RWPE2 (cell line): ENCODE measurements at regions not wholly inside any gene's neighbourhood (a gene's known extent, or its start where the extent isn't known, plus 50 kb on each side); places are given as distances from the start of the nearest gene placed in this dataset.

Experiments used
- ATAC-seq: fragments of 200-7000 bp; cut with Tn5 transposase; 3 replicates; pipeline ENCODE4 v1.9.1; 2021; ENCODE audit warnings: low read depth
- DNase-seq: peaks from one replicate; pipeline ENCODE4 v3.0.0-alpha.2; 2020; ENCODE audit warnings: low spot score
- H3K27ac ChIP-seq: fragments of 450-650 bp; 2 replicates; pipeline ENCODE4 v1.5.1; 2017; ENCODE audit warnings: mild to moderate bottlenecking; ENCODE audit not compliant: poor library complexity, severe bottlenecking
- H3K27me3 ChIP-seq: fragments of 250-450 bp; sonication (Bioruptor Pico); 2 replicates; pipeline ENCODE4 v1.5.1; 2021; ENCODE audit warnings: mild to moderate bottlenecking, moderate library complexity; ENCODE audit not compliant: insufficient read depth, poor library complexity, severe bottlenecking
- H3K36me3 ChIP-seq: fragments of 250-450 bp; sonication (Bioruptor Pico); 2 replicates; pipeline ENCODE4 v1.5.1; 2020; ENCODE audit warnings: low read depth, mild to moderate bottlenecking, moderate library complexity
- H3K4me1 ChIP-seq: fragments of 250-450 bp; sonication (Bioruptor Pico); 2 replicates; pipeline ENCODE4 v1.5.1; 2021; ENCODE audit warnings: mild to moderate bottlenecking, moderate library complexity; ENCODE audit not compliant: insufficient read depth, poor library complexity, severe bottlenecking
- H3K4me3 ChIP-seq: fragments of 250-450 bp; sonication (Bioruptor Pico); 2 replicates; pipeline ENCODE4 v1.5.1; 2021; ENCODE audit warnings: mild to moderate bottlenecking, moderate library complexity; ENCODE audit not compliant: severe bottlenecking
- H3K9me3 ChIP-seq: fragments of 250-450 bp; sonication (Bioruptor Pico); 2 replicates; pipeline ENCODE4 v1.5.1; 2021; ENCODE audit warnings: mild to moderate bottlenecking, moderate library complexity; ENCODE audit not compliant: severe bottlenecking
- CTCF ChIP-seq: fragments of 450-650 bp; IDR thresholded peaks from one replicate; pipeline ENCODE4 v1.5.1; 2017; ENCODE audit warnings: mild to moderate bottlenecking, moderate library complexity; ENCODE audit not compliant: poor library complexity, severe bottlenecking

- Histone ChIP-seq H3K4me3 (no peak overlapping the region), H3K9me3 (no peaks in the 10 kb centered on the region), H3K4me1 (no peaks in the 10 kb centered on the region), H3K27ac (no peak overlapping the region), H3K27me3 (no peaks in the 10 kb centered on the region), H3K36me3 (no peaks in the 10 kb centered on the region)
- TF ChIP-seq CTCF = no peak
- ATAC-seq (no peak), DNase-seq (no peak)
These were observed 62.4 kb downstream of the ZNF608 start for GRCh38 chr5:124683917-124684555.

GRCh38 chr5:124679578-124680199 is 66.8 kb downstream of the ZNF608 start:
- no peak overlapping the region for H3K4me3 ChIP-seq
- no peaks in the 10 kb centered on the region for H3K4me1 ChIP-seq
- H3K27ac ChIP-seq = no peak overlapping the region
- no peaks in the 10 kb centered on the region for H3K9me3 ChIP-seq
- no peaks in the 10 kb centered on the region for H3K36me3 ChIP-seq
- H3K27me3 ChIP-seq = no peaks in the 10 kb centered on the region
- DNase-seq (no peak), ATAC-seq (no peak)
- no peak for TF ChIP-seq CTCF

GRCh38 chr5:124678922-124679519 is 67.4 kb downstream of the ZNF608 start:
- Histone ChIP-seq H3K36me3 (no peaks in the 10 kb centered on the region), H3K9me3 (no peaks in the 10 kb centered on the region), H3K4me3 (no peak overlapping the region), H3K27me3 (no peaks in the 10 kb centered on the region), H3K27ac (no peak overlapping the region), H3K4me1 (no peaks in the 10 kb centered on the region)
- no peak for ATAC-seq
- TF ChIP-seq CTCF = no peak
- DNase-seq = no peak

- DNase-seq = no peak
- Histone ChIP-seq H3K4me1 (no peaks in the 10 kb centered on the region), H3K4me3 (no peak overlapping the region), H3K27ac (no peak overlapping the region), H3K27me3 (no peaks in the 10 kb centered on the region), H3K36me3 (no peaks in the 10 kb centered on the region), H3K9me3 (no peaks in the 10 kb centered on the region)
- no peak for ATAC-seq
- no peak for TF ChIP-seq CTCF
These were observed 68.0 kb downstream of the ZNF608 start for GRCh38 chr5:124678468-124678867.
